Astrocyte (in vitro differentiated cells and primary cell): ENCODE measurements at regions not wholly inside any gene's neighbourhood (a gene's known extent, or its start where the extent isn't known, plus 50 kb on each side); places are given as distances from the start of the nearest gene placed in this dataset.

Experiments
- EZH2 ChIP-seq: IDR thresholded peaks from 2 replicates; pipeline ENCODE4 v1.6.1; 2012; ENCODE audit warnings: mild to moderate bottlenecking, low read length, inconsistent platforms; ENCODE audit not compliant: insufficient read depth
- TF ChIP-seq, protein P1 (sequence below): IDR thresholded peaks from 2 replicates; pipeline ENCODE4 v1.5.1; 2011; ENCODE audit warnings: low read depth, mild to moderate bottlenecking, inconsistent platforms, low read length, moderate library complexity; ENCODE audit not compliant: insufficient read depth

DNA sequence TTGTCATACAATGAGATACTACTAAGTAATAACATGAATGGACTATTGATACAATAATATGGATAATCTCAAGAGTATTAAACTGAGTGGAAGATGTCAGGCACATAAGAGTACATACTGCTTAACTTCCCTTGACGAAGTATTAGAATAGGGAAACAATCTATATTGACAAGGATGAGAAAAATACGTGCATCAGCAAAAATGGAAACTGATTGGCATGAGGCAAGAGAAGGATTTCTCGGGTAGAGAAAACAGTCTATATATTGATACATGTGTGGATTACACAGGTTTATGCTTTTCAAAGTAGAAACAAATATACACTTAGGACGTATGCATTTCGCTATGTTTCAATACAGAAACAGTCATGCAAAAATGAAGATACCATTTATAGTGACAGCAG lies 57.4 kb downstream of the PRR20E start:
- TF ChIP-seq, protein P1, sequence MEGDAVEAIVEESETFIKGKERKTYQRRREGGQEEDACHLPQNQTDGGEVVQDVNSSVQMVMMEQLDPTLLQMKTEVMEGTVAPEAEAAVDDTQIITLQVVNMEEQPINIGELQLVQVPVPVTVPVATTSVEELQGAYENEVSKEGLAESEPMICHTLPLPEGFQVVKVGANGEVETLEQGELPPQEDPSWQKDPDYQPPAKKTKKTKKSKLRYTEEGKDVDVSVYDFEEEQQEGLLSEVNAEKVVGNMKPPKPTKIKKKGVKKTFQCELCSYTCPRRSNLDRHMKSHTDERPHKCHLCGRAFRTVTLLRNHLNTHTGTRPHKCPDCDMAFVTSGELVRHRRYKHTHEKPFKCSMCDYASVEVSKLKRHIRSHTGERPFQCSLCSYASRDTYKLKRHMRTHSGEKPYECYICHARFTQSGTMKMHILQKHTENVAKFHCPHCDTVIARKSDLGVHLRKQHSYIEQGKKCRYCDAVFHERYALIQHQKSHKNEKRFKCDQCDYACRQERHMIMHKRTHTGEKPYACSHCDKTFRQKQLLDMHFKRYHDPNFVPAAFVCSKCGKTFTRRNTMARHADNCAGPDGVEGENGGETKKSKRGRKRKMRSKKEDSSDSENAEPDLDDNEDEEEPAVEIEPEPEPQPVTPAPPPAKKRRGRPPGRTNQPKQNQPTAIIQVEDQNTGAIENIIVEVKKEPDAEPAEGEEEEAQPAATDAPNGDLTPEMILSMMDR: no peak
- no peak for TF ChIP-seq EZH2
